ENCODE measurements at regions not wholly inside any gene's neighbourhood (a gene's known extent, or its start where the extent isn't known, plus 50 kb on each side); places are given as distances from the start of the nearest gene placed in this dataset.
"Not testable (repeated sequence)": the region's sequence is repeated elsewhere in the genome, so short reads cannot be mapped to it uniquely, and the experiment has no call there.

- peak in 3 of 42 donors; percentile 6 to 37 (median 15) for DNase-seq
- intact Hi-C loops (cut with DNase I) = no loop called here
Measured at GRCh38 chr6:14544666-14545065, 427.1 kb downstream of the CD83 start.

- intact Hi-C loops (cut with DNase I) = no loop called here
- no peak for DNase-seq
Measured at GRCh38 chr6:14545496-14545895, 427.9 kb downstream of the CD83 start.

GRCh38 chr6:14546036-14546435, 428.5 kb downstream of the CD83 start:
- intact Hi-C loops (cut with DNase I) = no loop called here
- no peak for DNase-seq

- intact Hi-C loops (cut with DNase I) = no loop called here
- DNase-seq = no peak
Measured at GRCh38 chr6:14547284-14547998, 429.9 kb downstream of the CD83 start.

- peak in 37 of 42 donors; percentile 14 to 71 (median 36) for DNase-seq
- intact Hi-C loops (cut with DNase I) = no loop called here
Measured at GRCh38 chr6:14549304-14549770, 431.8 kb downstream of the CD83 start.

GRCh38 chr6:14549871-14550270, 432.3 kb downstream of the CD83 start:
- DNase-seq = no peak
- intact Hi-C loops (cut with DNase I) = no loop called here

GRCh38 chr6:14550410-14550809, 432.8 kb downstream of the CD83 start:
- no peak for DNase-seq
- intact Hi-C loops (cut with DNase I) = no loop called here

- intact Hi-C loops (cut with DNase I) = no loop called here
- DNase-seq = no peak
Measured at GRCh38 chr6:14550822-14551221, 433.2 kb downstream of the CD83 start.

- DNase-seq; intact Hi-C loops (cut with DNase I): not testable (repeated sequence)
Measured at GRCh38 chr6:14551601-14552000, 434.0 kb downstream of the CD83 start.

- DNase-seq = no peak
- intact Hi-C loops (cut with DNase I) = no loop called here
Measured at GRCh38 chr6:14552891-14553290, 435.3 kb downstream of the CD83 start.

GRCh38 chr6:14553515-14553914, 435.9 kb downstream of the CD83 start:
- DNase-seq = no peak
- intact Hi-C loops (cut with DNase I) = no loop called here

- intact Hi-C loops (cut with DNase I) = no loop called here
- DNase-seq = no peak
Measured at GRCh38 chr6:14555804-14556203, 438.2 kb downstream of the CD83 start.

GRCh38 chr6:14559746-14560536, 442.4 kb downstream of the CD83 start:
- peak in 7 of 42 donors; percentile 4 to 48 (median 21) for DNase-seq
- intact Hi-C loops (cut with DNase I) = no loop called here

- intact Hi-C loops (cut with DNase I); DNase-seq: not testable (repeated sequence)
Measured at GRCh38 chr6:14561563-14561962, 444.0 kb downstream of the CD83 start.

GRCh38 chr6:14567842-14568241, 450.3 kb downstream of the CD83 start:
- intact Hi-C loops (cut with DNase I) = no loop called here
- DNase-seq = no peak

GRCh38 chr6:14569394-14569793, 451.8 kb downstream of the CD83 start:
- intact Hi-C loops (cut with DNase I) = no loop called here
- peak in 1 of 42 donors; percentile 23 for DNase-seq

GRCh38 chr6:14569874-14570273, 452.3 kb downstream of the CD83 start:
- intact Hi-C loops (cut with DNase I); DNase-seq: not testable (repeated sequence)

GRCh38 chr6:14571001-14571400, 453.4 kb downstream of the CD83 start:
- no peak for DNase-seq
- intact Hi-C loops (cut with DNase I) = no loop called here

GRCh38 chr6:14571746-14572145, 454.2 kb downstream of the CD83 start:
- no peak for DNase-seq
- intact Hi-C loops (cut with DNase I) = no loop called here

- no peak for DNase-seq
- intact Hi-C loops (cut with DNase I) = no loop called here
Measured at GRCh38 chr6:14573267-14573666, 455.7 kb downstream of the CD83 start.

Measured in head of caudate nucleus (tissue), 42 donors.